ENCODE measurements at regions not wholly inside any gene's neighbourhood (a gene's known extent, or its start where the extent isn't known, plus 50 kb on each side); places are given as distances from the start of the nearest gene placed in this dataset.

- DNase-seq (ENCODE audit: low spot score): no peak
- TF ChIP-seq CTCF (IDR thresholded peaks at IDR 0.05; ENCODE audit: extremely low read depth, missing control alignments): no peak
These were observed 90.6 kb downstream of the C6orf118 start for GRCh38 chr6:165218829-165219228.

- no peak for DNase-seq (ENCODE audit: low spot score)
- no peak for TF ChIP-seq CTCF (IDR thresholded peaks at IDR 0.05; ENCODE audit: extremely low read depth, missing control alignments)
These were observed 102.6 kb downstream of the C6orf118 start for GRCh38 chr6:165206798-165207197.

GRCh38 chr6:165205632-165206031 lies 103.8 kb downstream of the C6orf118 start:
- TF ChIP-seq CTCF (IDR thresholded peaks at IDR 0.05; ENCODE audit: extremely low read depth, missing control alignments): no peak
- no peak for DNase-seq (ENCODE audit: low spot score)

- no peak for DNase-seq (ENCODE audit: low spot score)
- TF ChIP-seq CTCF (IDR thresholded peaks at IDR 0.05; ENCODE audit: extremely low read depth, missing control alignments): no peak
These were observed 104.4 kb downstream of the C6orf118 start for GRCh38 chr6:165204807-165205545.

- no peak for DNase-seq (ENCODE audit: low spot score)
- no peak for TF ChIP-seq CTCF (IDR thresholded peaks at IDR 0.05; ENCODE audit: extremely low read depth, missing control alignments)
These were observed 109.2 kb downstream of the C6orf118 start for GRCh38 chr6:165200178-165200577.

- no peak for TF ChIP-seq CTCF (IDR thresholded peaks at IDR 0.05; ENCODE audit: extremely low read depth, missing control alignments)
- no peak for DNase-seq (ENCODE audit: low spot score)
These were observed 117.9 kb downstream of the C6orf118 start for GRCh38 chr6:165191461-165191860.

GRCh38 chr6:165186441-165187205 lies 122.8 kb downstream of the C6orf118 start:
- TF ChIP-seq CTCF (IDR thresholded peaks at IDR 0.05; ENCODE audit: extremely low read depth, missing control alignments): no peak
- no peak for DNase-seq (ENCODE audit: low spot score)

Measured in GM20000 (cell line).